K562 (cell line): ENCODE measurements at regions not wholly inside any gene's neighbourhood (a gene's known extent, or its start where the extent isn't known, plus 50 kb on each side); places are given as distances from the start of the nearest gene placed in this dataset.

Experiments used
- MAFK ChIP-seq: IDR thresholded peaks from 2 replicates; pipeline ENCODE4 v1.6.1; 2011; ENCODE audit warnings: low read length, improper control_type of control experiment
- MBD2 ChIP-seq: sonication (generic); IDR thresholded peaks from 2 replicates; pipeline ENCODE4 v1.6.1; 2016; ENCODE audit warnings: low read depth, borderline replicate concordance
- SP1 ChIP-seq: sonication (generic); formaldehyde crosslinking; IDR thresholded peaks from 2 replicates; pipeline ENCODE4 v1.8.1; 2022; ENCODE audit warnings: mild to moderate bottlenecking, missing genetic modification reagents
- YY1 ChIP-seq, 3 experiments: IDR thresholded peaks; 2 replicates each; pipeline ENCODE4 v1.6.1; 2011; ENCODE audit warnings: low read length in 2 of 3, mild to moderate bottlenecking in 2 of 3, moderate library complexity in 2 of 3, borderline replicate concordance in 1 of 3, control low read depth in 1 of 3, low read depth in 1 of 3; ENCODE audit not compliant: insufficient read depth in 3 of 3, insufficient replicate concordance in 2 of 3, control insufficient read depth in 1 of 3, insufficient read length in 1 of 3; ENCODE audit errors: extremely low read depth in 1 of 3
- ZBTB17 ChIP-seq: fragments of 450-650 bp; formaldehyde crosslinking; IDR thresholded peaks from 2 replicates; pipeline ENCODE4 v1.4.0; 2020; ENCODE audit warnings: mild to moderate bottlenecking

DNA sequence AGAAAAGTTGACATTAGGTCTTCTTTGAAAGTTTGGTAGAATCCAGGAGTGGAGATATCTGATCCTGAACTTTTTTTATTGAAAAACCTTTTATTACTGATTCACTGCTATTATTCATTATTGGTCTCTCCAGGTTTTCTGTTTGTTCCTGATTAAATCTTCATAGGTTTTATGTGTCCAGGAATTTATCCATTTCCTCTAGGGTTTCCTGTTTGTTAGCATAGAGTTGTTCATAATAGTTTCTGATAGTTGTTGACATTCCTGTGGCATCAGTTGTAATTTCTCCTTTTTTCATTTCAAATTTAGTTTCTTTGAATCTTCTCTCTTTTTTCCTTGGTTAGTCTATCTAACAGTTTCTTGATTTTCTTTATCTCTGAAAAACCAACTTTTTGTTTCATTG lies 370.3 kb downstream of the SLC6A15 start:
- no peak for TF ChIP-seq YY1 (IDR thresholded peaks at IDR 0.05; ENCODE audit: borderline replicate concordance in 1 of 3, control insufficient read depth in 1 of 3, extremely low read depth in 1 of 3, insufficient read depth in 3 of 3, insufficient read length in 1 of 3, insufficient replicate concordance in 2 of 3, low read depth in 1 of 3, low read length in 2 of 3)
- no peak for TF ChIP-seq MAFK
- no peak for TF ChIP-seq SP1
- no peak for TF ChIP-seq MBD2
- no peak for TF ChIP-seq ZBTB17 (CRISPR knock-in tag)
